Stimulated activated CD8-positive, alpha-beta memory T cell treated with anti-CD3 and anti-CD28 coated beads, Interleukin-4, amount 100 ng/mL, for 24 hours (primary cell): ENCODE measurements at regions not wholly inside any gene's neighbourhood (a gene's known extent, or its start where the extent isn't known, plus 50 kb on each side); places are given as distances from the start of the nearest gene placed in this dataset.
"Not testable (repeated sequence)": the region's sequence is repeated elsewhere in the genome, so short reads cannot be mapped to it uniquely, and the experiment has no call there.

Experiments
- DNase-seq: peaks from one replicate; pipeline ENCODE4 v3.0.0-alpha.2; 2020; ENCODE audit warnings: low read depth

DNA sequence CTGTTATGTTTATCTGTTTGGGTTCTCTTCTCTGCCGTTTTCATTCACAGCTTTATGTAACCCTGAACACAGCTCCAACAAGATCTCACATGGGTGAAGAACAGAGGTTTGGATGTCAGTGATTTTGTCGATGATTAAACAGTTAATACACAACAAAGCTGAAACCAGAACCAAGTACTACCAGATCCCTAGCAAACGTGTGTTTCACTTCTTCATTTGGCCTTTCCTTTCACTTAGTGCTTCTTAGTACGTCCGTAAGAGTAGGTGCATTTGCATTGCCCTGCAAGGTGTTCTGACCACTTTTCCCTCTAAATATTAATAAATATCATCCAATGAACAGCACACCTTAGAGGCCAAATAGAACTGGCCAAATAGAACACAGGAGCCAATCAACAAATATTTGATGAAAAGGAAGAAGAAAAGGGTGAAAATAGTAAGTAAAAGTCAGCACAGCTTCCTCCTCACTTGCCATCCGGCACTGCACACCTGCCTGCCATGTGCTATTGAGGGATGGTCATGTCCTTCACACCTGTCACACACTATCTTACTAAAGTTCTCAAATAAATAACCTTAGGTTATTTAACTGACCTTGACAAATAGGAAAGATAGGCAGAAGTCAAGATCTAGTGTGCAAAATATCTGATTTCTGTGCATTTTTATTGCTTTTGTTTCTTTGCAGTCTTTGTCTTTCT lies 252.6 kb upstream of the ANKRD30A start:
- no peak for DNase-seq

DNA sequence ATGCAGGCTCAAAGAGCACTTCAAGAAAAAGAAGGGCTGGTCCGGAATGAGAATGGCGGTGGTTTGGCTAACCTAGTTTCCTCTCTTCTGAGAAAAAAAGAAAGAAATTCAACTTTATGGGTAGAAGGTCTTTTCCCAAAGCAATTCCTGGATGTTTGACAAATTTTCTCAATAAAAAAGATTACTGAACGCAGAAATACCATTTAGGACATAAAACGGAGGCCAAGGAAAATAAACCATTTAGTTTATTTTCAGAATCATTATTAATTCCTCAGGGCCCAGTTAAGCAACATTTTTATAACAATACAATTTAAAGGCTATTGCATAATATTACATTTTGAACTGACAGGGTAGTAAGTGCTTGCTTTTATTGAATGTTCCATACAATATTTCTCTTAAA lies 284.6 kb upstream of the ANKRD30A start:
- no peak for DNase-seq

GRCh38 chr10:36837416-36837815 lies 288.0 kb upstream of the ANKRD30A start:
- no peak for DNase-seq

- no peak for DNase-seq
Measured at GRCh38 chr10:36819781-36820180, 305.6 kb upstream of the ANKRD30A start.

GRCh38 chr10:36817898-36818297 lies 307.5 kb upstream of the ANKRD30A start:
- no peak for DNase-seq

DNA sequence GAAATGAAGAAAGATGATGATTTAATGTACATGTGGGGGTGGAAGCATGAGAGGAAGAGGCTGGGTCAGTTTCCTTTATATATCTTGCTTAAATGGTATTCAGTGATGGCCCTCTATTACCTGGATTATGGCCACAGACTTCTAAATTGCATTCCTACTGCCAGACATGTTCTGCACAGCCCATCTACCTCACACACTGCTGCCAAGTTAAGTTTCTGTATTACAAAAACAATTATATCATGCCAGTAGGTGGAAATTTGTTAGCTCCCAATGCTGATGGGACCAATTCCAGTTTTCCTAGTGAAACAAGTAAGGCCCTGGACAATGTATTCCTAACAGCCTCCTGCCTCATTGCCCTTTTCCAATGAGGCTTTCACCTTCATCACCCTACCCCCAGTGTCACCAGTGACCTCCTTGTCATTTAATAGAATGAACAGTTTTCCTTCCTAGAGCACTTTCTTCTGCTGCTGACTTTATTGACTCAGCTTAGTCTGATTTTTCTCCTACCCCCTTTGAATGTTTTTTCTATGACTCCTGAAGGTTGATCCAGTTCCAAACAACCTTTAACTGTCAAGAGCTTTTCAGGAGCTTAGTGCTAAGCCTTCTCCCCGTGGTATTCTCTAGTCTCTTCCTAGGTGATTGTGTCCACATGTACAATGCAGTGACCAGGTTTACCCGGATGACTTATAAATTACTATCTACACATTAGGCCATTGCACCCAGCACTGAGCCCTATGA lies 316.6 kb upstream of the ANKRD30A start:
- DNase-seq: no peak

GRCh38 chr10:36803229-36803628 lies 322.2 kb upstream of the ANKRD30A start:
- no peak for DNase-seq

DNA sequence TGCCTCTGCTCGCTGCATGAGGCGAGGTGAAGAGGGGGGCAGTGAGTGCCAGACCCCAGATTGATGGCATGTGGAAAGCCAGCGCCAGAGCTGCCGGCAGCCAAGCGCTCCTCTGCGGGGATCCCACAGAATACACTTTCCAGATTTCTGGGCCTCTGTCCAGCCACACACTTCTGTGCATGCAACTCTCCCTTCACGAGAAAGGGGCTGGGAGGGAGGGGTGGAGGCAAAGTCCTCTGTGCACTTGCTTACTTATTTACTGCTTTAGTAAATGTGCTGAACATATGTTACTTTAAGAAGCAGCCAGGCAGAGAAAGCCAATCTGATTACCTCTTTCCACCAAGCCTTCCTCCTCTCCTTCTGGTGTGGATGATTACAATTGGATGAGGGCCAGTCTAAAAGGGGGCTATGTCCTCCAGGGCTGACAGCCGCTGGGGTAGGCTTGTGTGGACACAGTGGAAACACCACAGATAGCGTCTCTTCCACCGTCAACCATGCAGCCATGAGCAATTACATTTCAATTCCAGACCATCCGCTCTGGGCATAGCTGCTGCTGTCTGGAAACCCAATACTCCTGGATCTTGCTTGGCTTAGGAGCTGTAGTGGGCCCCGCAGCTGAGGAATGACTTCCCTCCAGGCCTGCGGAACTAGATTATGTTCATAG lies 322.8 kb upstream of the ANKRD30A start:
- DNase-seq: no peak

DNA sequence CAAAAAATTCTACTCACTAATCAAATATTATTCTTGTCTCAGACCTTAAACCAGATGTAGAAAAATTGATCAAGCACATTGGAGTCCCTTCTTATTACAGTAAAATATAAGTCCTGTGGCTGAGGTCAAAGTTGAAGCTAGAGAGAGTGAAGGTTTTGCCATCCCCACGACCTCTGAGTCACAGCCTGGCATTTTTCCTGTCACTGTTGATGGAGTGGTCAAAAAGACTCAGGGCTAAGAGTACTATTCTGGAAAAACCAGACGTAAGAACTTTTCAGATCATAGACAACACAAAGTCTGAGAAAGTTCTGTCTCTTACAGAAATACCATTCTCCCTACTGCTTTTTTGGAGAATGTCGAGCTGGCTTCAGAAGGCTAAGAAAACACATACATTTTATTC lies 323.7 kb upstream of the ANKRD30A start:
- DNase-seq: no peak

GRCh38 chr10:36794981-36795380 lies 330.4 kb upstream of the ANKRD30A start:
- no peak for DNase-seq

- DNase-seq: no peak
Measured at GRCh38 chr10:36789974-36790373, 335.4 kb upstream of the ANKRD30A start.

DNA sequence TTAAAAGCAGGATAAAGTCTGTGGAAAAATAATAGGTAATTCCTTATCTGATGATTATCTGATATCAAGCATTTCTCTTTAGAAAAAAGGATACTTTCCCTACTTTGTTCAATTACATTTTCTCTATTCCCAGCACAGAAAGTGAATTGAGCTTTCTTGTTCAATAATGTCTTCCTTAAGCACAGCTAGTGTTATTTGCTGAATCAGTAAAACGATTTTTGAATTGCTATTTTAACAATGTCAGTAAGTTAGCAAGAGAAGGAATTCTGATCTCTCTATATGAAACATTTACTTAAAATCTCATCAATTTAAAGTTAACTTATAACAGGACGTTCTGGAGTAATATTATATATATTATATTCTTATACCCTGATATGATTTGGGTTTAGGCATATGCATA lies 337.2 kb upstream of the ANKRD30A start:
- DNase-seq: no peak

GRCh38 chr10:36783400-36783799 lies 342.0 kb upstream of the ANKRD30A start:
- DNase-seq: no peak

DNA sequence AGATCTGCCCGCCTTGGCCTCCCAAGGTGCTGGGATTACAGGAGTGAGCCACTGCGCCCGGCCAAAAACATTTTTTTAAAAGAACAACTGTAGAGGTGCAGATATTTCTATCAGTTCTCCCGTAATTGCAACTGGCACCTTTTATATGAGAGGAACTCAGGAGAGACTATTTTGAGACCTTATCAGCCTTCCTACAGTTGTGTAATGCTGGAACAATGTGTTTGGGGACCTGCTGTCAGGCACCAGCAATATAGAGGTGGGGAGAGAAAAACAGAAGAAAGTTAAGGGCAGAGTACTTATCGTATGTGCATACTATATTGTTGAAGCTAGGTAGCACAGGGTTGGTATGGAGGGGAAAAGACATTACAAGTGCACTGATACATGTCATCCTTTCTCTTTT lies 343.8 kb upstream of the ANKRD30A start:
- no peak for DNase-seq

DNA sequence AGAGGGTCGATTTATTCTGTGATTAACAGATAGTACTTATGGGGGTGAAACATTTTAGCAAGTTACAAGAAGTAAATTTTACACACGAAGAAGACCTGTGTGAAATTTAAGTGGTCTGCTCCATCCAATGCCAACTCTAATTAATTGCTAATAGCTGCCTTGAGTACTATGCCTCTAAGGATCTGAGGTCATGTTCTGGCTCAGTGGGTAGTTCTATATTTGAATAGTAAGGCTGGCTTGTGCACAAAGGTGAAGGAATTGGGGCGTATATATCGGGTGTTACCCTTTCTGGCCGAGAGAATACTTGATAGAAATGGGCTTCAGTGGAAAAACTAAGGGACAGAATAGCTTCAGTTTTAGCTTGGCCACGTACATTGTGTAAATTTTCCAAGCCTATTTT lies 345.2 kb upstream of the ANKRD30A start:
- DNase-seq: no peak

GRCh38 chr10:36779238-36779846 lies 346.1 kb upstream of the ANKRD30A start:
- DNase-seq: no peak

DNA sequence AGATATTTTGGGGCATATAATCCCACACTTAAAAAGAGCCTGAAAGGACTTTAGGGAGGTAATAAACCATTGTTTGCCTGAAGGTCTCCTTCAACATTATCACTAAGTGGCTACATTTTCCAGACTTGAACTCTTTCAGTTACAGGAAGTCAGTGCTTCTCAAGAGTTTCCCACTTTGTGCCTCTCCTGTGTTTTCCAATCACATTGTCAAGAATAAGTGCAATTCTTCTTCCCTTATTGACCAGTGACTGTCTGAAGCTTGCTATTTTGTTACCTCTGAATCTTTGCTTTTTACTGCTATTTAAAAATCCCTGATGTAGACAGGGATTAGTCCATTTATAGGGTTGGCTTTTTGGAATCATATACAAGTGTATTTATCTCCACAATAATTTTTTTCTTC lies 346.7 kb upstream of the ANKRD30A start:
- DNase-seq: no peak

- no peak for DNase-seq
Measured at GRCh38 chr10:36773652-36774051, 351.7 kb upstream of the ANKRD30A start.

- no peak for DNase-seq
Measured at GRCh38 chr10:36771725-36772124, 353.7 kb upstream of the ANKRD30A start.

GRCh38 chr10:36769741-36770140 lies 355.7 kb upstream of the ANKRD30A start:
- not testable (repeated sequence) for DNase-seq

GRCh38 chr10:36766940-36767339 lies 358.5 kb upstream of the ANKRD30A start:
- DNase-seq: no peak

- no peak for DNase-seq
Measured at GRCh38 chr10:36766415-36766810, 359.0 kb upstream of the ANKRD30A start.
